Progenitor cell of endocrine pancreas (in vitro differentiated cells): ENCODE measurements at regions not wholly inside any gene's neighbourhood (a gene's known extent, or its start where the extent isn't known, plus 50 kb on each side); places are given as distances from the start of the nearest gene placed in this dataset.

Source experiments
- DNase-seq: peaks from one replicate; pipeline ENCODE4 v3.0.0; 2021; ENCODE audit warnings: low spot score; ENCODE audit not compliant: unreplicated experiment
- H3K27ac Mint-ChIP-seq: 2 replicates; pipeline ENCODE4 v1.8.0; 2021; ENCODE audit warnings: mild to moderate bottlenecking, moderate library complexity, mixed read lengths
- H3K27me3 Mint-ChIP-seq: 2 replicates; pipeline ENCODE4 v1.8.0; 2021; ENCODE audit warnings: mixed read lengths
- H3K36me3 Mint-ChIP-seq: 2 replicates; pipeline ENCODE4 v1.8.0; 2022; ENCODE audit warnings: mixed read lengths; ENCODE audit not compliant: insufficient read depth
- H3K4me1 Mint-ChIP-seq: 2 replicates; pipeline ENCODE4 v1.8.0; 2021; ENCODE audit warnings: low read depth, mixed read lengths
- H3K4me3 Mint-ChIP-seq: 2 replicates; pipeline ENCODE4 v1.8.0; 2021; ENCODE audit warnings: low read depth, mild to moderate bottlenecking, moderate library complexity, mixed read lengths
- H3K9me3 Mint-ChIP-seq: 2 replicates; pipeline ENCODE4 v1.8.0; 2021; ENCODE audit warnings: low read depth, mixed read lengths
- CTCF ChIP-seq: fragments of 200-600 bp; sonication (generic); IDR thresholded peaks from one replicate; pipeline ENCODE4 v1.5.0; 2021; ENCODE audit warnings: antibody characterized with exemption, mild to moderate bottlenecking; ENCODE audit not compliant: unreplicated experiment

GRCh38 chr14:29039171-29039570, 272.6 kb downstream of the FOXG1 start:
- H3K27me3 Mint-ChIP-seq, result no peaks in the 10 kb centered on the region
- no peaks in the 10 kb centered on the region for H3K36me3 Mint-ChIP-seq
- no peak for TF ChIP-seq CTCF
- peaks cover 1% of the 10 kb centered on the region for H3K4me1 Mint-ChIP-seq
- DNase-seq, result no peak
- no peak overlapping the region for H3K4me3 Mint-ChIP-seq
- H3K9me3 Mint-ChIP-seq, result no peaks in the 10 kb centered on the region
- no peak overlapping the region for H3K27ac Mint-ChIP-seq

GRCh38 chr14:29042551-29042950, 276.0 kb downstream of the FOXG1 start:
- no peak overlapping the region for H3K27ac Mint-ChIP-seq
- H3K4me3 Mint-ChIP-seq, result no peak overlapping the region

GRCh38 chr14:29043737-29044136, 277.1 kb downstream of the FOXG1 start:
- Mint-ChIP-seq H3K9me3 (no peaks in the 10 kb centered on the region), H3K4me1 (peaks cover 1% of the 10 kb centered on the region), H3K36me3 (no peaks in the 10 kb centered on the region), H3K27me3 (no peaks in the 10 kb centered on the region), H3K27ac (no peak overlapping the region), H3K4me3 (no peak overlapping the region)
- DNase-seq, result no peak
- no peak for TF ChIP-seq CTCF

More at GRCh38 chr14:29042551-29042950, 276.0 kb downstream of the FOXG1 start:
- Mint-ChIP-seq H3K27me3 (no peaks in the 10 kb centered on the region), H3K4me1 (peaks cover 1% of the 10 kb centered on the region), H3K36me3 (no peaks in the 10 kb centered on the region), H3K9me3 (no peaks in the 10 kb centered on the region)
- no peak for TF ChIP-seq CTCF
- DNase-seq, result no peak

- no peaks in the 10 kb centered on the region for H3K4me1 Mint-ChIP-seq
- no peak for TF ChIP-seq CTCF
- H3K4me3 Mint-ChIP-seq, result no peak overlapping the region
- no peaks in the 10 kb centered on the region for H3K36me3 Mint-ChIP-seq
- no peaks in the 10 kb centered on the region for H3K27me3 Mint-ChIP-seq
- DNase-seq, result no peak
- no peak overlapping the region for H3K27ac Mint-ChIP-seq
- H3K9me3 Mint-ChIP-seq, result peaks cover 3% of the 10 kb centered on the region
Observed at GRCh38 chr14:29045237-29045636, 278.6 kb downstream of the FOXG1 start.

- no peak overlapping the region for H3K27ac Mint-ChIP-seq
- H3K9me3 Mint-ChIP-seq, result peaks cover 4% of the 10 kb centered on the region
- no peaks in the 10 kb centered on the region for H3K36me3 Mint-ChIP-seq
- no peaks in the 10 kb centered on the region for H3K4me1 Mint-ChIP-seq
- no peak overlapping the region for H3K4me3 Mint-ChIP-seq
- no peaks in the 10 kb centered on the region for H3K27me3 Mint-ChIP-seq
- TF ChIP-seq CTCF, result no peak
- DNase-seq, result no peak
Observed at GRCh38 chr14:29054119-29054518, 287.5 kb downstream of the FOXG1 start.
